ENCODE measurements at regions not wholly inside any gene's neighbourhood (a gene's known extent, or its start where the extent isn't known, plus 50 kb on each side); places are given as distances from the start of the nearest gene placed in this dataset.
"Not testable (repeated sequence)": the region's sequence is repeated elsewhere in the genome, so short reads cannot be mapped to it uniquely, and the experiment has no call there.

DNA sequence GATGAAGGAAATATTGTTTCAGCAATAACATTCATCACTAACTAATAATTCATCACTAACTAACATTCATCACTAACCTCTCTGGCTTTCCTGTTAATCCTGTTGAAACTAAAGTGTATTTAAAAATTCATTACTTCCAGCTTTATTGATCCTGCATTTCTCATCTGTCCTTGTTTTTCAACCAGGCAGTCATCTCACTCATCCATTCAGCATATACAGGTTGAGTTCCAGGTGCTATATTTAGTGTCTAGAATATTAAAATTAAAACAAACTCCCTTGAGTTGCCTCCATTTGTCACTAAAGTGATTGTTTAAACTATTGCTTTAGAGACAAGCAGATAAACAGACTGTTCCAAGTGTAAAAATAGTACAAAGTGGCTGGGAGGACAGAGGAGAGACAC lies 58.1 kb downstream of the ATXN7L3B start:
- no peak for TF ChIP-seq CTCF (IDR thresholded peaks at IDR 0.05; ENCODE audit: extremely low read depth, insufficient read depth, missing control alignments)
- no peak for DNase-seq (ENCODE audit: low spot score)
- in situ Hi-C loops (cut with MboI; ENCODE audit: low pct_unique_long_range_greater_than_20kb, low sequenced_read_pairs, unreplicated experiment): no loop called here

DNA sequence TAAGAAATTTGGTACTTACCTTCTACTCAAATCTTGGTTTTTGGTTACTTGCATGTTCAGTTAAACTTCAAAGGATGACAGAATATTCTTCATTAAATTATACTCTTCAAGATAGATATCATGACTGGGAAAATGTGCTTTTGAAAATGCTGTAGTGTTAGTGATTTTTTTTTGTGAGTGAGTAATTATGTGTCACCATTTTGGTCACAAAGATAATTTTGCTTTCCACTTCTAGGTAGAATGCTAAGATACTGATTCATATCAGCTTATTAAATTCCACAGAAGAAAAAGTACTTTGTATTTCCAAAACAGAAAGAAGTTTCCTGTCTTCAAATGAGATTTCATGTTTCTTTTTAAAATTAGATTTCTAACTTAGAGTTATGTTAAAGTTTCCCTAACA lies 61.2 kb downstream of the ATXN7L3B start:
- no peak for DNase-seq (ENCODE audit: low spot score)
- in situ Hi-C loops (cut with MboI; ENCODE audit: low pct_unique_long_range_greater_than_20kb, low sequenced_read_pairs, unreplicated experiment): no loop called here
- no peak for TF ChIP-seq CTCF (IDR thresholded peaks at IDR 0.05; ENCODE audit: extremely low read depth, insufficient read depth, missing control alignments)

DNA sequence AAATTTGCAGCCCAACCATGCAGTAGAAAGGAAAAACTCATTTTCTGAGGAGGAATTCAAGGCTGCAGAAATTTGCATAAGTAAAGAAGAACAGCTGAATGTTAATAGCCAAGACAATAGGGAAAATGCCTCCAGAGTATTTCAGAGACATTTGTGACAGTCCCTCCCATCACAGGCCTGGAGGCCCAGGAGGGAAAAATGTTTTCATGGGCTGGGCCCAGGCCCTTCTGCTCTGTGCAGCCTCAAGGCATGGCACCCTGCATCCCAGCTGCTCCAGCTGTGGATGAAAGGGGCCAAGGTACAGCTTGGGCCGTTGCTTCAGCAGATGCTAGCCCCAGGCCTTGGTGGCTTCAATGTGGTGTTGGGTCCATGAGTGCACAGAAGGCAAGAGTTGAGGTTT lies 62.3 kb downstream of the ATXN7L3B start:
- no peak for DNase-seq (ENCODE audit: low spot score)
- in situ Hi-C loops (cut with MboI; ENCODE audit: low pct_unique_long_range_greater_than_20kb, low sequenced_read_pairs, unreplicated experiment): no loop called here
- TF ChIP-seq CTCF (IDR thresholded peaks at IDR 0.05; ENCODE audit: extremely low read depth, insufficient read depth, missing control alignments): no peak

GRCh38 chr12:74600817-74601216 lies 63.2 kb downstream of the ATXN7L3B start:
- DNase-seq (ENCODE audit: low spot score); in situ Hi-C loops (cut with MboI; ENCODE audit: low pct_unique_long_range_greater_than_20kb, low sequenced_read_pairs, unreplicated experiment): not testable (repeated sequence)

DNA sequence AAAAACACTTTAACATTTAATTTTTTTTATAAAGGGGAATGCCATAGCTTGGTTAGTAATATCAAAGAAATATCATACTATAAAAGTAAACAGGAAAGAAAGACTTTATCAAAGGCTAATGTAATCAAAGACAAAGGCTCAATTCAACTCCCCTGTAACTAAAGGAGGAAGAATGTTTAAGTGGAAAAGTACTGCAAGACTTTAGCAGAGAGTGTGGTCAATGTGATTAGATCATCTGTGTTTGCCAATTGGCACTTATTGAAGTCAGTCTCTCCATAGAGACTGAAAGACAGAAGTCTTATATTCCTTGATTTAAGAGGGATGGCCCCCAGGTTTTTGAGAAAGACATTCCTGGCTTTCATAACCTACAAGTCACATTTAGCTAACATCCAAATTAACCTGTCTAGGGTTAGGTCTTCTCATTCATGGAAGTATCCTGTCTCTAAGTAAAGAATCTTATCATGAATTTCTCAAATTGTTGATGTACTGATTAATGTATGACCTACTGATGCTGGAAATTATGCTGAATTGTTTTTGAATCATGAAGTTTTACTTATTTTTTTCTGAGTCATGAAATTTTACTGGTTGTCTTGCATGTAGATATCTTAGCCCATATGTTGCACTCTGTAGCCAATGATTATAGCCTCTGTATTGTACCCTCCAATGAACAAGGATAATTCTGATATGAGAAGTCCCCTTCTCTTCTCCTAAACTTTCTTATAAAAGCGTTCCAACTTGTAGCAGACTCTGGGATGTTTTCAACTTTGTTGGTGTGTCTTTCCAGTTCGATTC lies 65.4 kb downstream of the ATXN7L3B start:
- DNase-seq (ENCODE audit: low spot score): no peak
- in situ Hi-C loops (cut with MboI; ENCODE audit: low pct_unique_long_range_greater_than_20kb, low sequenced_read_pairs, unreplicated experiment): no loop called here
- TF ChIP-seq CTCF (IDR thresholded peaks at IDR 0.05; ENCODE audit: extremely low read depth, insufficient read depth, missing control alignments): no peak

GRCh38 chr12:74608231-74608775 lies 70.7 kb downstream of the ATXN7L3B start:
- no peak for DNase-seq (ENCODE audit: low spot score)
- in situ Hi-C loops (cut with MboI; ENCODE audit: low pct_unique_long_range_greater_than_20kb, low sequenced_read_pairs, unreplicated experiment): no loop called here
- TF ChIP-seq CTCF (IDR thresholded peaks at IDR 0.05; ENCODE audit: extremely low read depth, insufficient read depth, missing control alignments): no peak

- TF ChIP-seq CTCF (IDR thresholded peaks at IDR 0.05; ENCODE audit: extremely low read depth, insufficient read depth, missing control alignments): no peak
- DNase-seq (ENCODE audit: low spot score): no peak
- in situ Hi-C loops (cut with MboI; ENCODE audit: low pct_unique_long_range_greater_than_20kb, low sequenced_read_pairs, unreplicated experiment): no loop called here
Measured at GRCh38 chr12:74610711-74611110, 73.1 kb downstream of the ATXN7L3B start.

Data from GM13977 (cell line).